ENCODE measurements at regions not wholly inside any gene's neighbourhood (a gene's known extent, or its start where the extent isn't known, plus 50 kb on each side); places are given as distances from the start of the nearest gene placed in this dataset.

GRCh38 chr11:93906486-93906885, 56.1 kb upstream of the VSTM5 start:
- TF ChIP-seq EZH2 (IDR thresholded peaks at IDR 0.05; ENCODE audit: low read length, missing control alignments): no peak
- TF ChIP-seq, protein P1, sequence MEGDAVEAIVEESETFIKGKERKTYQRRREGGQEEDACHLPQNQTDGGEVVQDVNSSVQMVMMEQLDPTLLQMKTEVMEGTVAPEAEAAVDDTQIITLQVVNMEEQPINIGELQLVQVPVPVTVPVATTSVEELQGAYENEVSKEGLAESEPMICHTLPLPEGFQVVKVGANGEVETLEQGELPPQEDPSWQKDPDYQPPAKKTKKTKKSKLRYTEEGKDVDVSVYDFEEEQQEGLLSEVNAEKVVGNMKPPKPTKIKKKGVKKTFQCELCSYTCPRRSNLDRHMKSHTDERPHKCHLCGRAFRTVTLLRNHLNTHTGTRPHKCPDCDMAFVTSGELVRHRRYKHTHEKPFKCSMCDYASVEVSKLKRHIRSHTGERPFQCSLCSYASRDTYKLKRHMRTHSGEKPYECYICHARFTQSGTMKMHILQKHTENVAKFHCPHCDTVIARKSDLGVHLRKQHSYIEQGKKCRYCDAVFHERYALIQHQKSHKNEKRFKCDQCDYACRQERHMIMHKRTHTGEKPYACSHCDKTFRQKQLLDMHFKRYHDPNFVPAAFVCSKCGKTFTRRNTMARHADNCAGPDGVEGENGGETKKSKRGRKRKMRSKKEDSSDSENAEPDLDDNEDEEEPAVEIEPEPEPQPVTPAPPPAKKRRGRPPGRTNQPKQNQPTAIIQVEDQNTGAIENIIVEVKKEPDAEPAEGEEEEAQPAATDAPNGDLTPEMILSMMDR (conservative IDR thresholded peaks at IDR 0.05 in 1 of 2, IDR thresholded peaks at IDR 0.05 in 1 of 2; ENCODE audit: low read depth in 1 of 2, low read length in 2 of 2): no peak

Data from fibroblast of lung (primary cell).